Panc1 (cell line): ENCODE measurements at regions not wholly inside any gene's neighbourhood (a gene's known extent, or its start where the extent isn't known, plus 50 kb on each side); places are given as distances from the start of the nearest gene placed in this dataset.

ENCODE experiments used
- ATAC-seq: fragments of 200-7000 bp; cut with Tn5 transposase; 2 replicates; pipeline ENCODE4 v1.9.1; 2020; ENCODE audit warnings: mild to moderate bottlenecking, moderate library complexity
- BruUV-seq: library from RNA; stranded (reverse); fragments of 400-500 nt; replicated peaks from 2 replicates; lab custom pipeline; 2021; lab: Mats Ljungman, UMichigan
- CTCF ChIA-PET: fragments of 300-600 bp; sonication (Branson Sonifier 250); formaldehyde crosslinking; loops from one replicate; lab custom pipeline; 2022; ENCODE audit warnings: antibody characterized with exemption; lab: Charles Lee
- POLR2A ChIA-PET: fragments of 300-600 bp; sonication (Branson Sonifier 250); formaldehyde crosslinking; loops from one replicate; lab custom pipeline; 2022; ENCODE audit warnings: antibody characterized with exemption; lab: Charles Lee
- DNase-seq: peaks from one replicate; pipeline ENCODE4 v3.0.0-alpha.2; 2010; ENCODE audit warnings: low read depth, low spot score
- H3K27ac ChIP-seq: 2 replicates; pipeline ENCODE4 v1.5.1; 2011; ENCODE audit warnings: mild to moderate bottlenecking, low read length, inconsistent platforms
- H3K27me3 ChIP-seq: fragments of 200-500 bp; sonication (Bioruptor generic); 2 replicates; pipeline ENCODE4 v1.6.0; 2014; ENCODE audit warnings: low read length, inconsistent platforms; ENCODE audit not compliant: control insufficient read depth, insufficient read depth
- H3K36me3 ChIP-seq: fragments of 200-500 bp; sonication (Bioruptor generic); 2 replicates; pipeline ENCODE4 v1.5.1; 2014; ENCODE audit warnings: inconsistent platforms, mild to moderate bottlenecking, low read length, moderate library complexity; ENCODE audit not compliant: control insufficient read depth, insufficient read depth
- H3K4me1 ChIP-seq: 2 replicates; pipeline ENCODE4 v1.5.1; 2011; ENCODE audit warnings: inconsistent platforms, mild to moderate bottlenecking, low read length, moderate library complexity; ENCODE audit not compliant: control insufficient read depth, insufficient read depth
- H3K4me3 ChIP-seq, 2 experiments: 2 replicates each; pipeline ENCODE4 v1.5.1; 2011 to 2012; ENCODE audit warnings: low read depth in 2 of 2, low read length in 2 of 2, mild to moderate bottlenecking in 2 of 2, inconsistent platforms in 1 of 2, moderate library complexity in 1 of 2
- H3K9me3 ChIP-seq: fragments of 200-500 bp; sonication (Bioruptor generic); 2 replicates; pipeline ENCODE4 v1.5.1; 2014; ENCODE audit warnings: low read depth, mild to moderate bottlenecking, inconsistent platforms, low read length, moderate library complexity; ENCODE audit not compliant: control insufficient read depth, insufficient read depth
- CTCF ChIP-seq: fragments of 450-650 bp; IDR thresholded peaks from 2 replicates; pipeline ENCODE4 v1.5.1; 2017; ENCODE audit warnings: mild to moderate bottlenecking
- POLR2AphosphoS5 ChIP-seq: IDR thresholded peaks from 2 replicates; pipeline ENCODE4 v1.6.1; 2012; ENCODE audit warnings: mild to moderate bottlenecking, low read depth, low read length, moderate library complexity
- REST ChIP-seq, 2 experiments: IDR thresholded peaks; 2 replicates each; pipeline ENCODE4 v1.6.1; 2011 to 2012; ENCODE audit warnings: low read depth in 2 of 2, control low read depth in 1 of 2, low read length in 1 of 2, mild to moderate bottlenecking in 1 of 2, moderate library complexity in 1 of 2; ENCODE audit not compliant: insufficient read depth in 1 of 2
- SIN3A ChIP-seq: IDR thresholded peaks from 2 replicates; pipeline ENCODE4 v1.6.1; 2012; ENCODE audit warnings: low read depth, mild to moderate bottlenecking, low read length, moderate library complexity, borderline replicate concordance; ENCODE audit not compliant: insufficient read depth
- TCF7L2 ChIP-seq: IDR thresholded peaks from 2 replicates; pipeline ENCODE4 v1.6.1; 2011; ENCODE audit warnings: mild to moderate bottlenecking, low read depth, low read length, inconsistent platforms
- in situ Hi-C: cut with HindIII; loops from 2 replicates; pipeline ENCODE4 v1.10.0; 2016; ENCODE audit warnings: low sequenced_read_pairs, low pct_unique_long_range_greater_than_20kb
- intact Hi-C: fragments of 100-400 bp; cut with micrococcal nuclease; formaldehyde crosslinking; loops from one replicate; pipeline ENCODE4 v1.10.0; 2022; ENCODE audit not compliant: unreplicated experiment

GRCh38 chr15:55126111-55126510 lies 70.6 kb downstream of the RSL24D1 start:
- CTCF ChIA-PET = no interaction called here
- in situ Hi-C loops = no loop called here
- DNase-seq = no peak
- no peak for ATAC-seq
- Histone ChIP-seq H3K4me1 (no peaks in the 10 kb centered on the region), H3K27ac (no peak overlapping the region), H3K36me3 (no peaks in the 10 kb centered on the region), H3K27me3 (no peaks in the 10 kb centered on the region), H3K9me3 (no peaks in the 10 kb centered on the region), H3K4me3 (no peak overlapping the region)
- no TSS peak for BruUV-seq
- POLR2A ChIA-PET = no interaction called here
- intact Hi-C loops = no loop called here
- no peak for TF ChIP-seq POLR2AphosphoS5
- no peak for TF ChIP-seq CTCF
- no peak for TF ChIP-seq TCF7L2
- no peak for TF ChIP-seq SIN3A
- no peak for TF ChIP-seq REST (IDR thresholded peaks at IDR 0.05; ENCODE audit: insufficient read depth in 1 of 2, low read depth in 2 of 2, low read length in 1 of 2)

- Histone ChIP-seq H3K27ac (no peak overlapping the region), H3K27me3 (no peaks in the 10 kb centered on the region), H3K9me3 (no peaks in the 10 kb centered on the region), H3K4me1 (no peaks in the 10 kb centered on the region), H3K36me3 (no peaks in the 10 kb centered on the region), H3K4me3 (no peak overlapping the region)
- intact Hi-C loops (no loop called here), in situ Hi-C loops (no loop called here)
- DNase-seq = no peak
- BruUV-seq = no TSS peak
- ATAC-seq = no peak
- CTCF ChIA-PET = no interaction called here
- TF ChIP-seq SIN3A = no peak
- POLR2A ChIA-PET = no interaction called here
Observed at GRCh38 chr15:55124616-55125015, 72.1 kb downstream of the RSL24D1 start.

GRCh38 chr15:55118344-55118870 lies 78.3 kb downstream of the RSL24D1 start:
- no peak overlapping the region for H3K27ac ChIP-seq
- H3K4me1 ChIP-seq = no peaks in the 10 kb centered on the region
- ChIA-PET POLR2A (no interaction called here), CTCF (no interaction called here)
- DNase-seq = no peak
- ATAC-seq = no peak
- intact Hi-C loops (no loop called here), in situ Hi-C loops (no loop called here)
- H3K36me3 ChIP-seq = no peaks in the 10 kb centered on the region
- H3K4me3 ChIP-seq = no peak overlapping the region
- H3K27me3 ChIP-seq = no peaks in the 10 kb centered on the region
- TF ChIP-seq CTCF (no peak), SIN3A (no peak), TCF7L2 (no peak), POLR2AphosphoS5 (no peak), REST (IDR thresholded peaks at IDR 0.05; ENCODE audit: insufficient read depth in 1 of 2, low read depth in 2 of 2, low read length in 1 of 2) (no peak)
- H3K9me3 ChIP-seq = no peaks in the 10 kb centered on the region
- no TSS peak for BruUV-seq
